ENCODE measurements at regions not wholly inside any gene's neighbourhood (a gene's known extent, or its start where the extent isn't known, plus 50 kb on each side); places are given as distances from the start of the nearest gene placed in this dataset.

DNA sequence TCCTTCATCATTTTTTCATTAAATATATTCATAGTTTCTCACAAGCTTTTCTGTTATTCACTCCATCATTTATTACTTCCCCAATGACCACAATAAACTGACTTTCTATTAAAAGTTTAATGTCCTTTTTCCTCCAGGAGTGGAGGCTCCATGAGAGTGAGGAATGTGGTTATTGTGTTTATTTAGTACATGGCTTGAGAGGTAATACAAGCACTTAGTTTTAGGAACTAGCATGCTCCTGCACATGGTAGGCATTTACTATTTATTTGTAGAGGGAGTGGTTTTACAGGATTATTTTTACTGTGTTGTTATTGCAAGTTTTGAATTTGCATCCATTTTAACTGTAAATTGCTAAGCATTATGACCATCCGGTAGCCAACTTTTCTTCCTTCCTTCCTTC is 412.9 kb upstream of the SUCLG2 start:
- TF ChIP-seq, protein P1, sequence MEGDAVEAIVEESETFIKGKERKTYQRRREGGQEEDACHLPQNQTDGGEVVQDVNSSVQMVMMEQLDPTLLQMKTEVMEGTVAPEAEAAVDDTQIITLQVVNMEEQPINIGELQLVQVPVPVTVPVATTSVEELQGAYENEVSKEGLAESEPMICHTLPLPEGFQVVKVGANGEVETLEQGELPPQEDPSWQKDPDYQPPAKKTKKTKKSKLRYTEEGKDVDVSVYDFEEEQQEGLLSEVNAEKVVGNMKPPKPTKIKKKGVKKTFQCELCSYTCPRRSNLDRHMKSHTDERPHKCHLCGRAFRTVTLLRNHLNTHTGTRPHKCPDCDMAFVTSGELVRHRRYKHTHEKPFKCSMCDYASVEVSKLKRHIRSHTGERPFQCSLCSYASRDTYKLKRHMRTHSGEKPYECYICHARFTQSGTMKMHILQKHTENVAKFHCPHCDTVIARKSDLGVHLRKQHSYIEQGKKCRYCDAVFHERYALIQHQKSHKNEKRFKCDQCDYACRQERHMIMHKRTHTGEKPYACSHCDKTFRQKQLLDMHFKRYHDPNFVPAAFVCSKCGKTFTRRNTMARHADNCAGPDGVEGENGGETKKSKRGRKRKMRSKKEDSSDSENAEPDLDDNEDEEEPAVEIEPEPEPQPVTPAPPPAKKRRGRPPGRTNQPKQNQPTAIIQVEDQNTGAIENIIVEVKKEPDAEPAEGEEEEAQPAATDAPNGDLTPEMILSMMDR (conservative IDR thresholded peaks at IDR 0.05; ENCODE audit: low read length) = no peak
- no peak for TF ChIP-seq EZH2phosphoT487 (IDR thresholded peaks at IDR 0.05; ENCODE audit: borderline replicate concordance, low read depth, low read length)
